SU-DHL-6 (cell line): ENCODE measurements at regions not wholly inside any gene's neighbourhood (a gene's known extent, or its start where the extent isn't known, plus 50 kb on each side); places are given as distances from the start of the nearest gene placed in this dataset.

Experiments used
- EZH2phosphoT487 ChIP-seq: fragments of 200-600 bp; sonication (generic), shearing (Covaris generic); conservative IDR thresholded peaks from 2 replicates; pipeline ENCODE4 v1.6.1; 2018; ENCODE audit warnings: mild to moderate bottlenecking, antibody characterized with exemption, low read length, moderate library complexity, mixed read lengths
- TF ChIP-seq, protein P1 (sequence below): fragments of 200-600 bp; sonication (generic); IDR thresholded peaks from one replicate; pipeline ENCODE4 v1.5.1; 2017; ENCODE audit warnings: antibody characterized with exemption, mild to moderate bottlenecking, low read length, moderate library complexity; ENCODE audit not compliant: insufficient read depth, poor library complexity, severe bottlenecking

DNA sequence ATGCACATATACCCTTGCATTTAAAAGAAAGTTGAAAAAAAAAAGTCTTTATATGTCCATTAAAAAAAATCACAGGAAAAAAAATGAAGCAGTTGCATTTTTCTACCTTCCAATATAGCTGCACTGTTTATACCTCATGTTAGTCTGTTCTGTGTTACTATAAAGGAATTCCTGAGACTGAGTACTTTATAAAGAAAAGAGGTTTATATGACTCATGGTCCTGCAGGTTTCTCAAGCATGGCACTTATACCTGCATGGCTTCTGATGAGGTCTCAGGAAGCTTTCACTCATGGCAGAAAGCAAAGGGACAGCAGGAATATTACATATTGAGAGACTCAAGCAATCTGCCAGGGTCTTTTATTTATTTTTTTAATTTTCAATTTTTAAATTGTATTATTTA, 277.2 kb upstream of the BCHE start:
- TF ChIP-seq, protein P1, sequence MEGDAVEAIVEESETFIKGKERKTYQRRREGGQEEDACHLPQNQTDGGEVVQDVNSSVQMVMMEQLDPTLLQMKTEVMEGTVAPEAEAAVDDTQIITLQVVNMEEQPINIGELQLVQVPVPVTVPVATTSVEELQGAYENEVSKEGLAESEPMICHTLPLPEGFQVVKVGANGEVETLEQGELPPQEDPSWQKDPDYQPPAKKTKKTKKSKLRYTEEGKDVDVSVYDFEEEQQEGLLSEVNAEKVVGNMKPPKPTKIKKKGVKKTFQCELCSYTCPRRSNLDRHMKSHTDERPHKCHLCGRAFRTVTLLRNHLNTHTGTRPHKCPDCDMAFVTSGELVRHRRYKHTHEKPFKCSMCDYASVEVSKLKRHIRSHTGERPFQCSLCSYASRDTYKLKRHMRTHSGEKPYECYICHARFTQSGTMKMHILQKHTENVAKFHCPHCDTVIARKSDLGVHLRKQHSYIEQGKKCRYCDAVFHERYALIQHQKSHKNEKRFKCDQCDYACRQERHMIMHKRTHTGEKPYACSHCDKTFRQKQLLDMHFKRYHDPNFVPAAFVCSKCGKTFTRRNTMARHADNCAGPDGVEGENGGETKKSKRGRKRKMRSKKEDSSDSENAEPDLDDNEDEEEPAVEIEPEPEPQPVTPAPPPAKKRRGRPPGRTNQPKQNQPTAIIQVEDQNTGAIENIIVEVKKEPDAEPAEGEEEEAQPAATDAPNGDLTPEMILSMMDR: no peak
- no peak for TF ChIP-seq EZH2phosphoT487
